A673 (cell line): ENCODE measurements at regions not wholly inside any gene's neighbourhood (a gene's known extent, or its start where the extent isn't known, plus 50 kb on each side); places are given as distances from the start of the nearest gene placed in this dataset.

Experiments used
- EZH2 ChIP-seq: fragments of 200-600 bp; sonication (generic); IDR thresholded peaks from 2 replicates; pipeline ENCODE4 v1.6.1; 2017; ENCODE audit warnings: borderline replicate concordance, low read depth, mild to moderate bottlenecking, mixed read lengths, antibody characterized with exemption, low read length; ENCODE audit not compliant: poor library complexity, severe bottlenecking
- TF ChIP-seq, protein P1 (sequence below): fragments of 300-800, 200-600 bp; sonication (generic); conservative IDR thresholded peaks from 2 replicates; pipeline ENCODE4 v1.5.1; 2017; ENCODE audit warnings: low read depth, mild to moderate bottlenecking, antibody characterized with exemption, low read length, moderate library complexity, mixed read lengths

- TF ChIP-seq, protein P1, sequence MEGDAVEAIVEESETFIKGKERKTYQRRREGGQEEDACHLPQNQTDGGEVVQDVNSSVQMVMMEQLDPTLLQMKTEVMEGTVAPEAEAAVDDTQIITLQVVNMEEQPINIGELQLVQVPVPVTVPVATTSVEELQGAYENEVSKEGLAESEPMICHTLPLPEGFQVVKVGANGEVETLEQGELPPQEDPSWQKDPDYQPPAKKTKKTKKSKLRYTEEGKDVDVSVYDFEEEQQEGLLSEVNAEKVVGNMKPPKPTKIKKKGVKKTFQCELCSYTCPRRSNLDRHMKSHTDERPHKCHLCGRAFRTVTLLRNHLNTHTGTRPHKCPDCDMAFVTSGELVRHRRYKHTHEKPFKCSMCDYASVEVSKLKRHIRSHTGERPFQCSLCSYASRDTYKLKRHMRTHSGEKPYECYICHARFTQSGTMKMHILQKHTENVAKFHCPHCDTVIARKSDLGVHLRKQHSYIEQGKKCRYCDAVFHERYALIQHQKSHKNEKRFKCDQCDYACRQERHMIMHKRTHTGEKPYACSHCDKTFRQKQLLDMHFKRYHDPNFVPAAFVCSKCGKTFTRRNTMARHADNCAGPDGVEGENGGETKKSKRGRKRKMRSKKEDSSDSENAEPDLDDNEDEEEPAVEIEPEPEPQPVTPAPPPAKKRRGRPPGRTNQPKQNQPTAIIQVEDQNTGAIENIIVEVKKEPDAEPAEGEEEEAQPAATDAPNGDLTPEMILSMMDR = no peak
- no peak for TF ChIP-seq EZH2
These were observed 410.8 kb upstream of the EEF2KMT start for GRCh38 chr16:5508371-5508770.
